Stimulated activated CD4-positive, alpha-beta T cell treated with anti-CD3 and anti-CD28 coated beads, Interleukin-1b, Interleukin-23, amount 100 ng/mL, for 4 hours (primary cell): ENCODE measurements at regions not wholly inside any gene's neighbourhood (a gene's known extent, or its start where the extent isn't known, plus 50 kb on each side); places are given as distances from the start of the nearest gene placed in this dataset.
A peak's percentile ranks its signal among the peaks of the same experiment; 100 is the strongest.
"Not testable (repeated sequence)": the region's sequence is repeated elsewhere in the genome, so short reads cannot be mapped to it uniquely, and the experiment has no call there.

Experiments
- DNase-seq, 2 donors: peaks; one replicate each; pipeline ENCODE4 v3.0.0-alpha.2; 2020; ENCODE audit warnings: low read depth in 2 of 2

DNA sequence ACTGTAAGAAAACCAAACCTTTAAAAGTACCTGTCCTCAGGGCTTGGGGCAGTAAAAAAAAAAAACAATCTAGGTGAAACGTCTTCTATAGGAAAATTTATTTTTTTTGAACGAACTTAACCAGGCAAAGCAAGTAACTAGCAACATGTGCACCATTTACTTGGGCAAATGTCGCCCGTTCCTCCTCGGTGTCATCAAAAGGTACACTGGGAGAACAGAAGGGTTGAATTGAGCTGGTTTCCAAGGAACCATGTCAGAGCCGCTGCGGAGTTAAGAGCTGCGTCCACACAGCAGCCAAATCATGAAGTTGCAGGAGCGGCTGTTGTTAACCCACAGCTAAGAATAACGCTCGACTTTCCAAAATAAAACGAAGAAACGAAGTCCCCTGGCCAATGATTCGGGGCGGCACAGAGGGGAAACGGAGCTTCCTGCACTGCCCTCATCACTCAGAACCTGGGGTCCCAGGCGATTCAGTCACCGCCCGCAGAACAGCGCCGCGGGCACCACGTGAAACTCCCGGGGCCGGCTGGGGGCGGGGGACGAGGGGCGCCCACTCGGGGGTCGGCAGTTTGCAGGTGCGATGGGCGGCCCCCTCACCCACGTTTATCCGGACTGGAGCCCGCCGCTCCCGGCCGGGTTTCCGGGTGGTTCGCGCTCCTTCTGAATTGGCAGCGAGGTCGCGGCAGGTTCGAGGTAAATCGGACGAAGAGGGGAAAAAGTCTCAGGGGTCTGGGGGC is 53.6 kb upstream of the PLGLB1 start:
- peak; percentile 0 to 23 for DNase-seq

- DNase-seq, result peak; percentile 33 to 44
These were observed 54.2 kb upstream of the PLGLB1 start for GRCh38 chr2:87075791-87076252.

DNA sequence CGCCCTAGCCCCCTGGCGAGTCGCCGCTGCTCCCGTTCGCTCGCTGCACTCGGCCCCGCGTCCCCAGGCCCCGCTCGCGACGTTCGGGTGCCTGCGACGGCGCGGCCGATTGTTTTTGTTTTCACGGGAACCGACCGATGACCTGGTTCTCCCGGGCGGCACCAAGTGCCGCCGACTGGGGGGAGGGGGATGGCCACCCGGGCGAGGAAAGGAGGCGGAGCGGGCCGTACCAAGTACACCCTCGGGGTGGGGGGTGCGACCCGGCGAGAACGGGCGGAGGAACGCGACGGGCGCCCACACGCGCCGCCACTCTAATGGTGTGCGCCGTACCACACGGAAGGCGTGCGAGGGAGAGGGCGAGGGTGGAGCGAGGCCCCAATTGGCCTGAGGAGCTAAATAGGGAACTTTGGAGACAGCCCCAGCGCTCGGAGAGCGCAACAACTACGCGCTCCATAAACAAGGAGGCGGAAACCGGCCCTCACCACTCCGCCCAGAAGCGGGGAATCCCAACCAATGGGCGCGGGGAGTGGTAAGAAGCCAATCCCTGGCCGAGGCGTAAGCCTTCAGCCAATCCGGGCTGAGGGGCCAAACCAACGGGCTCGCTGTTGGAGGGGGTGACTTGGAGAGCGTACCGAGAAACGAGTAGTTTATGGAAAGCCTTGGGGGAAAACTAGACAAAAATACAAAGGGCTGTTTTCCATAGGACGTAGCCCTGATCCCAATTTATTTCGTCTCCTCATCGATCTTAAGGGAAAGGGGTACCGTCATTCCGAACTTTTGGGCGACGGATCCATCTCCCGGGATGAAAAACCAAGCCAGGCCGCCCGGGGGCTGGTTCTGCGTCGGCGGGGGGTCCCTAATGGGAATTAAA is 54.8 kb upstream of the PLGLB1 start:
- DNase-seq, result peak; percentile 72 to 88

DNA sequence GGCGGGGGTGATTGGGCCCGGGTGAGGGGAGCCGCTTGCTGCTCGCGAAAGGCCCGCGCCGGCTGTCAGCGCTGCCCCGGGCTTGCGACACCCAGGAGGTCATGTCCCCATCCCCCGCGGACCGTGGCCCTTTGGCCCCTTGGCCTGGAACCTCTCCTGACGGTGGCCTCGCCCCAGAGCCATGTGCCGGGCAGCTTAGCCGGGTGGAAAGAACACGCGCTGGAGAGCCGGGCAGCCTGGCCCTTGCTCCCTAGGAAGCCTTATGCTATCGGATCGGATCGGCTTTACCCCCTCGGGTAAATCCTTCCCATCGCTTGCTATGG is 55.4 kb upstream of the PLGLB1 start:
- DNase-seq, result not testable (repeated sequence)

DNA sequence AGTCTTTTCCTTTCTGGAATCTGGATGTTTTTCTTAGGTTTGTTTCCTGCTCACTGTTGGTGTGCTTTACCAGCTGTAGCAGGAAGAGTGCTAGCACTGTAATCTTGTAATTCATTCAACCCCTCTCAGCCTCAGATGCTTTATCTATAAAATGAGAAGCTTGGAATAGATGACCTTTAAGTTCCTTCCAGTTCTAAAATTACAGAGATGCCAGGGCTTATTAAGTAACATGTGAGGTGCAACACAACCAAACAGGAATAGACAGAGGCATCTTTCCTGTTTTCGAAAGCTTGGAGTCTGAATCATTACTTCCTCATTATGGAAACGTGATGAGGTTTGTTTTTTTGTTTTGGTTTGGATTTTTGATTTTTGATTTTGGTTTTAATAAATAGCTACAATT is 60.1 kb upstream of the PLGLB1 start:
- not testable (repeated sequence) for DNase-seq

DNA sequence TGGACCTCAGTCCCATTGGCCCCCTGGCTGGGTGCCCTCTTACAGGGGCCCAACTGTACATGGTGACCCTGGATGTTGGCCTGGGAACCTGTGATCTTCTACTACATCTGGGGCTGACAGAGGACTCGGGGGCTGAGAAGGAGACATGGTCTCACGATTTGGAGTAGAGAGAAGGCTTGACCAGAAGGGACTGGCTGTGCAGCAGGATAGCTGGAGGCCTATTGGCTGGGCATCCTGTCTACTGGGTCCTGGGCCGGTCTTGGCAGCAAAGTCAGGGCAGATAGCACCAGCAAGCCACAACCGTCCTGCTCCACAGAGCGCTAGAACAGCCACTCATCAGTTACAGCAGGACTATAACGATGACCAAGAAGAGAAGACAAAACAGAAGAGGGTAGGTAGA is 66.4 kb upstream of the PLGLB1 start:
- not testable (repeated sequence) for DNase-seq

DNA sequence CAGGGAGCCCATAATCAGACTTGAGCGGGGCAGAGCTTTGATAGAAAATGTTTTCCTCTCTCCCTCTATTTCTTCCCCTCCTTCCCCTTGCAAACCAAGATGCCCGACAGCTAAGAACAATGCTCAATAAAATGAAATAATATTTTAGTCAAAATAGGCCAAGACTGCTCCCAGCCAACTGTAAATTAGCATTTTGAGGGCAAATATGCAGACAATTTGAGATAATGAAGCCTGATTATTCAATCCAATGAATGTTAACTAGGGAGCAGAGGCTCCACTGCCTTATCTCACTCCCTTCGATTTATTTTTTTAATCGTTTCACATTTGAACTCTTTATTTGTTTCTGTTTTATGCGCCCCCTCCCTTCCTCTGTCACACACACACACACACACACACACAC is 67.8 kb upstream of the PLGLB1 start:
- DNase-seq, result not testable (repeated sequence)

GRCh38 chr2:87093252-87093651 is 71.6 kb upstream of the PLGLB1 start:
- DNase-seq, result not testable (repeated sequence)

DNA sequence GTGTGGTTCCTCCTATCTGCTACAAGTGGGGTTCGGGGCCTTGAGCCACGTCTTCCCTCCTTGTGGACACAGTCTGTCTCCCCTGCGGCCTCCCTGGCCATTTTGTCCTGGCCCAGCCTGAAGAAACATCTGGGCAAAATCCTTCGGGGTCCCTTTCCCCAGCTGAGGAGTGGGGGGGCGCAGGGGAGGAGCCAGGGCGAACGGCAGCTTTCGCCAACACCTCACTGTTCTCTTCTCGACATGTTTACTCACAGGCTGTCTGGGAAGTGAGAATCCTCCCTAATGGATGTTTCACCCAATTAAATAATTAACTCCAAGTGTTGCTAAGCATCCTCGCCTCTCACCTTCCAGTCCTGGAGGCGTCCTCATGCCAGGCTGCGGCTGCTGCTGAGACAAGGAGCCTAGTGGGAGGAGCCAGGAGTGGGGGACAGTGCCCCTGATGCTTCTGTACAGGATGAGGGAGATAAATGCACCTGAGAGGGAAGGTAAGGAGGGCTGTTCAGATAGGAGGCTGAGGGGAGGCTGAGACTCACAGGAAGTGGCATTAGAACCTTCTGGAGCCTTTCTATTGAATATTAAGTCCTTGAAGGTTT is 72.4 kb upstream of the PLGLB1 start:
- DNase-seq, result not testable (repeated sequence)

- DNase-seq, result not testable (repeated sequence)
These were observed 74.2 kb upstream of the PLGLB1 start for GRCh38 chr2:87095804-87096203.

GRCh38 chr2:87128761-87129553 is 107.3 kb upstream of the PLGLB1 start:
- not testable (repeated sequence) for DNase-seq

DNA sequence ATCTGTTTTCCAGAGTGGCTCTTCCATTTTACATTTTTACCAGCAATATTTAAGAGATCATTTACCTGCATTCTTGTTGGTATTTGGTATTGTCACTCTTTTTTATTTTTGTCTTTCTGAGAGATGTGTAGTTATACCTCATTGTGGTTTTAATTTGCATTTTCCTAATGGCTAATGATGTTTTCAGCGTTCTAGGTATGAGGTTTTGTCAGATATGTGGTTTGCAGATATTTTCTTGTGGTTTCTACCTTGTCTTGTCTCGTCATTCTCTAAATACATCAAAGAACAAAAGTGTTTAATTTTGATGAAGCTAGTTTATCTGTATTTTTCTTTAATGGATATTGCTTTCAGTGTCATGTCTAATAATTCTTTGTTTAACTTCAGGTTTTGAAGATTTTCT is 110.9 kb upstream of the PLGLB1 start:
- not testable (repeated sequence) for DNase-seq

GRCh38 chr2:87151835-87152493 is 130.3 kb upstream of the PLGLB1 start:
- DNase-seq, result not testable (repeated sequence)

GRCh38 chr2:87174454-87174853 is 152.8 kb upstream of the PLGLB1 start:
- DNase-seq, result not testable (repeated sequence)

DNA sequence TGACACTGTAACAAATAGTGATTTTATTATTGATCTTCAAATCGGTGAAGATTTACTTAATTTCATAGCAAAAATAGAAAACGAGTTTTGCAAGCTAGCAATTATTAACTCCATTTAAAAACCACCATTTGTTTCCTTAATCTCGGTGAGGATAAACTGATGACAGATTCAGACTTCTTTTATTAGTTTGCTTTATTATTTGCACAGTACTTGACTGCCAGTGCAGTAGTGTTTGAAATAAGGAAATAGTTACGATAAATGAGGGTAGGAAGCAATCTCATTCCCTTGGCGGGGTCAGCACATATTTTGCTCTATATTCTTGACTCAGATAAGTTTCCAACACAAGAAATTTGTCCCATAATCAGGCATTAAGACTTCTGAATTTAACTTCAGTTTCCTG is 161.7 kb upstream of the PLGLB1 start:
- not testable (repeated sequence) for DNase-seq

DNA sequence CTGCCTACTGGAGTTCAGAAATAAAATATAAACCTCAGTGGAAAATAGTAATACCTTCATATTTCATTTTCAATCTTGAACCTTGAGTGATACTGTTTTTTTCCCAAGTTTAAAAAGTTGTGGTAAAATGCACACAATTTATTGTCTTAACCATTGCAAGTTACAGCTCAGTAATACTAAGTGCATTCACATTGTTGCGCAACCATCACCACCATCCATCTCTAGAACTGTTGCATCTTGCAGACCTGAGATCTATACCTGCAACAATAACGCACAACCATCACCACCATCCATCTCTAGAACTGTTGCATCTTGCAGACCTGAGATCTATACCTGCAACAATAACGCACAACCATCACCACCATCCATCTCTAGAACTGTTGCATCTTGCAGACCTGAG is 162.6 kb upstream of the PLGLB1 start:
- not testable (repeated sequence) for DNase-seq

DNA sequence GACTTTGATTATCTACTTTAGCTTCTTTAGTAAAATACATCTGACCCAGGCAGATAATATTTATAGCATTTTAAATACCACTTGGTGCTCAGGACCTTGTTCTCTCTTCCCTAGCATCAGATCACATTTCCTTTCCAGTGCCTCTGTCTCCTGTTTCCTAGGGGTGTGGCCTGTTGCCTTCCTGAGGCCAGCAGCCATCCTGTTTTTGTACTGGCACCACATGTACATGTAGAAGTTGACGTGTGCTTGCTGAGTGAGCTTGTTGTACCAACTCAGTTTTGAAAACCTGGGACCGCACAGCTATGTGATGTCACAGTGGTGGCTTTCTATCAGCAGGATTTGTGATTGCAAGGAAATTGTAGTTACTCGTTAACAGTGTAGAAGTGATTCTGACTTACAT is 167.6 kb upstream of the PLGLB1 start:
- not testable (repeated sequence) for DNase-seq

GRCh38 chr2:87193336-87193735 is 171.7 kb upstream of the PLGLB1 start:
- DNase-seq, result not testable (repeated sequence)

DNA sequence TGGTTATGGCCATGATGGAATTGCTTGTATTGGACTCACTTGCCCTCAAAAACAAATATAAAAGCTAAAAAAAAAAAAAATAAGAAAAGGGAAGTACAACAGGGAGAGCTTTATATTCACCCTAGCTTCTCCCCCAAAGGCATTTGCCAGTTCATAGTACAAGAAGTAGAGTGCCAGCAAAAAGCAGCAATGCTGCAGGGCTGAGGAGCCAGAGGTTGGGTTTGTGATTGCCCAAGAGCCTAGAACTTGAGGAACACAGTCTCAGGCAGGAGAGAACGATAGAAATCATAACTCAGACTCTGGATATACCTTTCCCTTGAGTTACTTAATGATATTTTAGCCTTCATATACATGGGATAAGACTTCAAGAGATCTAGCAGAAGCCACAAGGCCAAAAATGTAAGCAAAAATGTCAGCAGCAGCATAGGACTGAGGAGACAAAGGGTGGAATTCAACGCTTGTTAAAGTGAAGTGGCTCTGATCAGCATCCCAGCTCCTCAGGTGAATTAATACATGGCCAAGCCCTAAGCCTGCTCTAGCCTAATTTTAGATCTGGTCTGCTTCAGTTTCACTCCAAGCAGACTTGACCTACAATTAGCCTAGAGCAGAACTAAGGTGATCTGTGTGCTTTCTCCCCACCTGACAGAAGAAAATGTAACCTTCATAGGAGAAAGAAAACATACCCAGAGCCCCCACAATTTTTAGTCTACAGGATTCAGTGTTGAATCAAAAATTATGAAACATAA is 172.8 kb upstream of the PLGLB1 start:
- DNase-seq, result not testable (repeated sequence)

DNA sequence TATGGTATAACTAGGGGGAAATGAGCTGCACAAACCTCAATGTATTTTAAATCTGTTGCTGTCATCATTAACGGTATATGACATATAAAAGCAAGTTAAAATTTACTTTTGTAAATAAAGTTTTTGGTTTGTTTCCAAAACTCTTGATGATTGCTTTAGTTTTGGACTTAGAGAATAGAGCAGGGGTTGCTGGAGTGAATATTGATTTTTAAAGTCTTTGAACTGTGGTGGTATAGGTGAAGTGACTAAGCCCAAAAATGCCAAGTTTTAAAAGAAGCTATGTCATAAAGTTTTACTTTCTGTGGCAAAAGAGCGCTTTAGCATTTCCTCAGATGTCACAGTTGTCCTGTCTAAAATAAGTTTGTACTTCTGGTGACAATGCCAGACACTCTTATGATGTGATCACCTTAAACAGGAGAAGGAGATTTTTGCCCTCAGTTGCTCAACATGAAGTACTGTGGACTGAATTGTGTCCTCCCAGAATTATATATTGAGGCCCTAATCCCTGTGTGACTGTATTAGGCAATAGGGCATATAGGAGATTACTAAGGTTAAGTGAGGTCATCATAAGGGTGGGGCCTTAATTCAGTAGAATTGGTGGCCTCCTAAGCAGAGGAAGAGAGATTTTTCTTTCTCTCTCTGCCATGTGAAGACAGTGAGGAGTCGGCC is 175.2 kb upstream of the PLGLB1 start:
- DNase-seq, result not testable (repeated sequence)
